ENCODE measurements at regions not wholly inside any gene's neighbourhood (a gene's known extent, or its start where the extent isn't known, plus 50 kb on each side); places are given as distances from the start of the nearest gene placed in this dataset.

GRCh38 chr10:107708981-107709380 lies 544.5 kb upstream of the SORCS1 start:
- Histone ChIP-seq H3F3A (ENCODE audit: low read depth) (no peaks in the 10 kb centered on the region), H2AFZ (ENCODE audit: low read length) (no peak overlapping the region), H3K9ac (ENCODE audit: low read depth, low read length, poor library complexity, severe bottlenecking) (no peak overlapping the region), H3K9me2 (replicated peaks; ENCODE audit: low read depth, low read length) (0 out of 2 replicates have a peak, but pooled peaks cover 3% of the 10 kb centered on the region), H3K4me3 (ENCODE audit: low read length, poor library complexity, severe bottlenecking) (no peak overlapping the region), H3K4me2 (ENCODE audit: low read depth, low read length, poor library complexity, severe bottlenecking) (no peak overlapping the region), H3K36me3 (ENCODE audit: insufficient read depth, low read length) (no peaks in the 10 kb centered on the region), H3K4me1 (ENCODE audit: insufficient read depth, low read length, poor library complexity, severe bottlenecking) (no peaks in the 10 kb centered on the region), H3K27me3 (ENCODE audit: insufficient read depth, low read length, poor library complexity, severe bottlenecking) (no peaks in the 10 kb centered on the region), H4K20me1 (ENCODE audit: insufficient read depth, low read length, poor library complexity, severe bottlenecking) (no peaks in the 10 kb centered on the region), H3K9me3 (ENCODE audit: insufficient read depth, low read depth, low read length) (no peaks in the 10 kb centered on the region), H3K79me2 (ENCODE audit: insufficient read depth, low read length) (no peaks in the 10 kb centered on the region)
- TF ChIP-seq, protein P1, sequence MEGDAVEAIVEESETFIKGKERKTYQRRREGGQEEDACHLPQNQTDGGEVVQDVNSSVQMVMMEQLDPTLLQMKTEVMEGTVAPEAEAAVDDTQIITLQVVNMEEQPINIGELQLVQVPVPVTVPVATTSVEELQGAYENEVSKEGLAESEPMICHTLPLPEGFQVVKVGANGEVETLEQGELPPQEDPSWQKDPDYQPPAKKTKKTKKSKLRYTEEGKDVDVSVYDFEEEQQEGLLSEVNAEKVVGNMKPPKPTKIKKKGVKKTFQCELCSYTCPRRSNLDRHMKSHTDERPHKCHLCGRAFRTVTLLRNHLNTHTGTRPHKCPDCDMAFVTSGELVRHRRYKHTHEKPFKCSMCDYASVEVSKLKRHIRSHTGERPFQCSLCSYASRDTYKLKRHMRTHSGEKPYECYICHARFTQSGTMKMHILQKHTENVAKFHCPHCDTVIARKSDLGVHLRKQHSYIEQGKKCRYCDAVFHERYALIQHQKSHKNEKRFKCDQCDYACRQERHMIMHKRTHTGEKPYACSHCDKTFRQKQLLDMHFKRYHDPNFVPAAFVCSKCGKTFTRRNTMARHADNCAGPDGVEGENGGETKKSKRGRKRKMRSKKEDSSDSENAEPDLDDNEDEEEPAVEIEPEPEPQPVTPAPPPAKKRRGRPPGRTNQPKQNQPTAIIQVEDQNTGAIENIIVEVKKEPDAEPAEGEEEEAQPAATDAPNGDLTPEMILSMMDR (conservative IDR thresholded peaks at IDR 0.05; ENCODE audit: low read length) = no peak
- TF ChIP-seq EZH2phosphoT487 (IDR thresholded peaks at IDR 0.05; ENCODE audit: borderline replicate concordance) = no peak

DNA sequence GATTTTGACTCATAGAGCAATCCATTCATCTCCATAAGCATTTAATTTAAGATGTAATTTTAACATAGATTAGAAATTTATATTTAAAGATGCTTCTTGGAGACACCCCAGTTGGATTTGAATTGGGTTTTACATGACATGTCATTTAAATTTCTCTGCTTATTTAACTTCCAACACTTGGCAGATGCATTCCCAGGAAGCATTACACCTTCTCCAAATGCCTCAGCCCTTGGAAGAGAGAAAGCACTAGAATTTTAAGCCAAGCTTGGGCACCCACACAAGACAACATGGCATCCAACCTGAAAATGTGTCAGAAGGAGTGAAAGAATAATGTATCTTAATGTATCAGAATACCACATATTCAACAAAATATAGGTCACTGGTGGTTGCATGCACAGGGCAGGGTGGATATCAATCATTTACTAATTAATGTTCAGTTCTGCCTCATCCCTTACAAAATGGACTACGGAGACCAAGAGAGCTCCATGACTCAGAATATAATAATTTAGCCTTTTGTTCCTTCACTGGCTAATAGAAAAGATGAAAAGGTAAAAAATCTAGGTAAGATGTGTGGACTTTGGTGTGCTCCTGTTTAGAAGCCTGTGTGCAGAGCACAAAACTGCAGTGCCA lies 541.7 kb upstream of the SORCS1 start:
- no peak overlapping the region for H3K4me2 ChIP-seq (ENCODE audit: low read depth, low read length, poor library complexity, severe bottlenecking)
- H3F3A ChIP-seq (ENCODE audit: low read depth) = no peaks in the 10 kb centered on the region
- no peaks in the 10 kb centered on the region for H3K9me3 ChIP-seq (ENCODE audit: insufficient read depth, low read depth, low read length)
- no peaks in the 10 kb centered on the region for H3K79me2 ChIP-seq (ENCODE audit: insufficient read depth, low read length)
- H3K36me3 ChIP-seq (ENCODE audit: insufficient read depth, low read length) = no peaks in the 10 kb centered on the region
- H2AFZ ChIP-seq (ENCODE audit: low read length) = no peak overlapping the region
- no peak overlapping the region for H3K9ac ChIP-seq (ENCODE audit: low read depth, low read length, poor library complexity, severe bottlenecking)
- H3K9me2 ChIP-seq (replicated peaks; ENCODE audit: low read depth, low read length) = 0 out of 2 replicates have a peak, but pooled peaks cover 3% of the 10 kb centered on the region
- no peaks in the 10 kb centered on the region for H3K27me3 ChIP-seq (ENCODE audit: insufficient read depth, low read length, poor library complexity, severe bottlenecking)
- H3K4me1 ChIP-seq (ENCODE audit: insufficient read depth, low read length, poor library complexity, severe bottlenecking) = no peaks in the 10 kb centered on the region
- TF ChIP-seq, protein P1 (conservative IDR thresholded peaks at IDR 0.05; ENCODE audit: low read length) = no peak
- no peak for TF ChIP-seq EZH2phosphoT487 (IDR thresholded peaks at IDR 0.05; ENCODE audit: borderline replicate concordance)
- H4K20me1 ChIP-seq (ENCODE audit: insufficient read depth, low read length, poor library complexity, severe bottlenecking) = no peaks in the 10 kb centered on the region
- no peak overlapping the region for H3K4me3 ChIP-seq (ENCODE audit: low read length, poor library complexity, severe bottlenecking)

DNA sequence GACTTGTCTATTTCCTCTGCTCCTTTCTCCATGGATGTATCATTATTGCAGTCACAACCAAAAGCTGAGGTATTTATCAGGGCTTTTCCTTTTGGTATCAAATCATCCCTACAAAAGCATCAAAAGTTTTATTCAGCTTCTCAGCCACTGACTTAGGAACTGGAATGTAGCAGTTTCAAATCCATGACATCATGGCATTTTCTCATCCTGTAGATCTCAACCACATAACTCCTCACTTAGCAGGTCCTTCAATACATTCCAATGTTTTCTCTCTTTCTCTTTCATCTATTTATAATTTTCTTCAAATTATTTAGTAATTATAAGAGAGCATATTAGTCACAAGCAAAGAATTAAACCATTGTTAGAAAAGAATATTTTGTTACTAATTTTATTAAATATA lies 537.4 kb upstream of the SORCS1 start:
- Histone ChIP-seq H3K27me3 (ENCODE audit: insufficient read depth, low read length, poor library complexity, severe bottlenecking) (no peaks in the 10 kb centered on the region), H2AFZ (ENCODE audit: low read length) (no peak overlapping the region), H4K20me1 (ENCODE audit: insufficient read depth, low read length, poor library complexity, severe bottlenecking) (no peaks in the 10 kb centered on the region), H3K9me2 (replicated peaks; ENCODE audit: low read depth, low read length) (no peaks in the 10 kb centered on the region), H3K4me1 (ENCODE audit: insufficient read depth, low read length, poor library complexity, severe bottlenecking) (no peaks in the 10 kb centered on the region), H3K4me3 (ENCODE audit: low read length, poor library complexity, severe bottlenecking) (no peak overlapping the region), H3K36me3 (ENCODE audit: insufficient read depth, low read length) (no peaks in the 10 kb centered on the region), H3F3A (ENCODE audit: low read depth) (no peaks in the 10 kb centered on the region), H3K4me2 (ENCODE audit: low read depth, low read length, poor library complexity, severe bottlenecking) (no peak overlapping the region), H3K9me3 (ENCODE audit: insufficient read depth, low read depth, low read length) (no peaks in the 10 kb centered on the region), H3K9ac (ENCODE audit: low read depth, low read length, poor library complexity, severe bottlenecking) (no peak overlapping the region), H3K79me2 (ENCODE audit: insufficient read depth, low read length) (no peaks in the 10 kb centered on the region)
- TF ChIP-seq, protein P1 (conservative IDR thresholded peaks at IDR 0.05; ENCODE audit: low read length) = no peak
- TF ChIP-seq EZH2phosphoT487 (IDR thresholded peaks at IDR 0.05; ENCODE audit: borderline replicate concordance) = no peak

All from Loucy (cell line).